Hippocampal formation (tissue), 2 donors: ENCODE measurements at regions not wholly inside any gene's neighbourhood (a gene's known extent, or its start where the extent isn't known, plus 50 kb on each side); places are given as distances from the start of the nearest gene placed in this dataset.

Experiments used
- DNase-seq, 2 donors: peaks; one replicate each; lab custom pipeline; 2025; lab: John Stamatoyannopoulos, UW

DNA sequence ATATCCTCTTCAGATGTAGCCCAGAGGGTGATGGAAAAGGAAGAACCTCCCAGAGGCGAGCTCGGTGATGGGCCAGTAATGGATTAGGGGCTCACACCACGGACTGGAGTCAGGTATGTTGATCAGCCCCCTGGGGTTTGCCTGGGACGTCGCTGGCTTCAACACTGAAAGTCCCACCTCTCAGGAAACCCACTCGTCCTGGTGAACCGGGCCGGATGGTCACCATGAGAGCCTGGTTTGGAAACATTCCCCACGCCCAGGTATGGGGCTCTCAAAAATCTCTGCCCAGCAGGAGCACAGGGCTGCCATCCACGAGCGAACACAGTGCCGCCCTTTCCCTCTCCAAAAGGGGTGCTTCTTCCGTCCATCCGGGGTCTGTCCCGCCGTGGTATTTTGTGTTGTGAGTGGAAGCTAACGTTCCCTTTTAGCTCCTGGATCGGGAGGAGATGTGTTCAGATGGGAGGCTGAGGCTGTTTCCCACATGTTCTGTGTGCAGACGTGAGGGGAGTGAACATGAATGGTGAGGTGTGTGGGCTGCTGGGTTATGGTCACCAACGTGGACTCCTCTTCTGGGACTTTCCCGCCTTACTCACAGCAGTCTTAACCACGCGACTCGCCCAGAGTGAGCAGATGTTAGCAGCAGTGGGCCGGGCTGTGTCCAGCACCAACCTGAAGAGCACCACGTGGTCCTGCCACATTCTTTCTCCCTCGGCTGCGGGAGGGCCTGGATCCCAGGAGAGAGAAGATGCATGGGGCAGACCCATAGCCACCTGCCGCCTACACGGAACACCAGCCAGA is 139.2 kb downstream of the KIF26A start:
- DNase-seq: no peak

DNA sequence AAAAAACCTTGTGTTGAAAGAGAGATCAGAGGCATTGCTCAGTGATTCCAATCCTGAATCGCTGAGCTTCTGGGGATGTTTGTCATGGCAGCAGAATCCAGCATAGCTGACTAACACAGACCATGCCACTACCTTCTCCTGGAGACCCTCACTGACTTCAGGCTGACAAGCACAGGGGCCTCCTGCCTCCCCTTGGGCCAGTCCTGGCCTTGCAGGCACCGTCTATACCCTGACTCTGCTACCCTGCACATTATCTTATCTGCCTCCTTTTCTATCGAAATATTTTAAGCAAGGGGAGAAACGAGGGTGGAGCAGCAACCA is 139.8 kb downstream of the KIF26A start:
- DNase-seq: no peak

DNA sequence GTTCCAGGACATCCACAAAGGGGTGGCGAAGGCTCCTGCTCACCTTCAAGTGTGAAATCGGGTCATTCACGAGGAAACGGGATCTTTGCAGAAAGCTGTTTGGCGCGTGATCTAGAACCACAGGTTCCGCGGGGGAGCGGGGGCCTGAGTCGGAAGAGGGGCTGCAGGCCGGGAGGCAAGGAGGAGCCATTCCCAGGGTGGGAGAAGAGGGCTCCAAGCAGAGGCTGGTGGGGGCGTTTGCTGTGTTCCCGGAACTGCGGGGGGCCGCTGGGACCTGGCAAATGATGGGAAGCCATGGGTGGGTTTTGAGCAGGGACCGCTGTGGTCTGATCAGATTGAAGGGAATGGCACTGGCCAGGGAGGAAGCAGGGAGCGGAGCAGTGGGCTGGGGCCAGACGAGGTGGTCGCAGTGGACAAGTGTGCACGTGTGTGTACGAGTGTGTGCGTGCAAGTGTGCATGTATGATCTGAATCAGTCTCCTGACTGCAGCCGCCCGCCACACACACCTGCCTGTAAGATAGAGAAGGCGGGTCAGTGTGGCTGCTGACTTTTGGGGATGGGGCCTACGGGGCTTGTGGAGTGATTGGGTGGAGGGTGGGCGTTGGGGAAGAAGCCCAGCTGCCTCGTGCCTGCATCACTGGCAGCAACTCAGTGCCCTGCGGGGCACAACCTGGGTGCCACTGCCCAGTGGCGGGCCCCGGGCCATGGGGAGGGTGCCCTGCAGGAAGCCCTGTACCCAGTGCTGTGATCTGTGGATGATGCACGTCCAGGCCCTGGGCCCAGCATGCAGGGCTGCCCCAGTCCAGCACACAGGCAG is 141.9 kb downstream of the KIF26A start:
- DNase-seq: no peak

DNA sequence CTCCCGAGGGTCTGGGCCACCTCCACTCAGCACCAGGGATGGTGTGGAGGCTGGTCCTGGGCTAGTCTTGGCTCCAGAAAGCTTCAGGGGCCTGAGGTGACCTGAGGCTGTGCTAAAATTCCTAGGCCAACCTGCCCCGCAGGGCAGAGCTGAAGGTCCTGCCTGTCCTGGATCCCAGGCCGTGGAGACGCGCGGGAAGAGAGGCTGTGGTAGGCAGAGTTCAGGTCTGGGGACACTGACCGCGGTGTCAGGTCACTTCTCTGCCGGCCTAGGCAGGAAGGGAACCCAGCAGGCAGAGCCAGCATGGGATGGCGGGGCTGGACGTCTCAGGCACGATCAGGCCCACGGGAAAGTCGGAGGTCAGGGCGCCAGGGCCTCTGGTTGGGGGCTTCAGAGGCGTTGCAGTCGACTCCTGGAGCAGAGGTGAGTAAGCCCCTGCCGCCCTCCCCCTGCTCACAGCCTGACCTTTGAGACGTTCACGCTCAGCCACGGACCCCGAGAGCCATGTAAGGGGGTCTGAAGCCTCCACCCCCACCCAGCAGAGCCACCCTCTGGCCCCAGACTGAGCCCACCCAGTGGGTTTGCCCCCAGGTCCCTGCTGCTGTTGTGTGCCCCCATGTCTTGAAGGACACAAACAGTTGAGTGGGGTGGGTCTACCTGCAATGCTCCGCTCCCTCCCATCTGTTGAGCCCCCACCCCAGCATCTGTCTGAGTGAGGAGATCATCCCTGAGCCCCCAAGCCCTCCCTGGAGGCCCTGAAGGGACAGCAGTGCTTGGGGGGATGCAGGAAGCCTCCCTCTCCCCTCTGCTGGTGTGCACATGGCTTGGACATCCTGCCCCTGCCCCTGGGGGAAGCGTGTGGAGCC is 142.7 kb downstream of the KIF26A start:
- DNase-seq: no peak

DNA sequence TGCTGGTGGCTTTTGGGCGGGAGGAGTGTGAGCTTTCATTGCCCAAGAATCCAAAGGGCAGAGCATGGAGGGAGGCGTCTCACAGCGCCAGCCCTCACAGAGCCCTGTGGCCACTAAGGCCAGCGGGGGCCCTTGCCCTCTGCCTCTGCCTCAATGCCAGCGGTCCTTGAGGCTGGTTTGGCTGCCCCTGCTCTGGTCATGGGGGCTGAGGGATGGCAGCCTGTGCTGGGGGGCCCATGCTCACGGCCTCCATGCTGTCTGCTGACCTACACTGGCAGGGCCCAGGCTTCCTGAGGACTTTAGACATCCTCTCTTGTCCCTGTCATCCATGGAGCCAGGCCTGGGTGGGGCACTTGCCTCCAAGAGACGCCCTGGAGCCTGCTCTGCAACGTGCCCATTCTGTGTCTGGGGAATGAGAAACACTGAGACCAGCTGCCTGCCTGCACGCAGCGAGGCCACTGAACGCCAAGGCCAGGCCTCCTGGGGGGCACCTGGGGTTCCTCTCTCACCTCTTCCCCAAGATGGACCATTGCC is 143.4 kb downstream of the KIF26A start:
- DNase-seq: no peak

DNA sequence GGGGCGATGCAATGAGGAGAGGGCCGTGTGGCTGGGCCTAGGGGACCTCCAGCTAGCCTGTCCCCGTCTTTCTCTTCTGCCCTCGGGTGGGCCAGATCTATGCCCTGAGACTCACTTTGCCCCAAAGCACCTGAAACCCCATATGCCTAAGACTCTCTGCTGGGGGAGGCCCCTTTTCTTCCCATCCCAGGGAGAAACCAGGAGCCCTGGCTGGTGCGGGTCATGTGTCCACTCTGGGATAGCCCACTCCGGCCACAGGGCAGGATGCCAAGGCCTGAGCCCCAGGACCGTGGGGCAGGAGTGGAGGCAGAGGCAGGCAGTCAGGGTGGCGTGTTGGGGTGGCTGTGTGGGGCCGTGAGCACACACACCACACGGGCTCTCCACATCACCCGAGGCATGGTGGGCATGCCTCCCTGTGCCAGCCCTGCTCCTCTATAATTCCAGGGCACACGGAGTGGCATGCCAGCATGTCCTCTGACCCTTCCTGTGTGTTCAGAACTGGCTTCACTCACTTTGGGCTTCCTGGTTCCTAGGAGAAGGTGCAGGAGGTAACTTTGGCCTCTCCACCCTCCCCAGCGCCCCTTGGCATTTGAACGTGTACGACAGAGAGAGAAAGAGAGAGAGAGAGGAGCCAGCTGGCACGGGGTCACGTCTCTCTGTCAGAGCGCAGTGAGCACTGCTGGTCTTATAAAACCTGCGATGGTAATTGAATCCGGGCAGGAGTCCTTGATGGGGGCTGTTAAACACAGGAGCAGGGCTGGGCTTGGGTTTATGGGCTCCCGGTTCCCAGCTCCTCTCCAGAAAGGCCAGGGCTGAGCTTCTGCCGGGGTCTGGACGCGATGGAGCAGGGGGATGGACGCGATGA is 144.2 kb downstream of the KIF26A start:
- DNase-seq: no peak

DNA sequence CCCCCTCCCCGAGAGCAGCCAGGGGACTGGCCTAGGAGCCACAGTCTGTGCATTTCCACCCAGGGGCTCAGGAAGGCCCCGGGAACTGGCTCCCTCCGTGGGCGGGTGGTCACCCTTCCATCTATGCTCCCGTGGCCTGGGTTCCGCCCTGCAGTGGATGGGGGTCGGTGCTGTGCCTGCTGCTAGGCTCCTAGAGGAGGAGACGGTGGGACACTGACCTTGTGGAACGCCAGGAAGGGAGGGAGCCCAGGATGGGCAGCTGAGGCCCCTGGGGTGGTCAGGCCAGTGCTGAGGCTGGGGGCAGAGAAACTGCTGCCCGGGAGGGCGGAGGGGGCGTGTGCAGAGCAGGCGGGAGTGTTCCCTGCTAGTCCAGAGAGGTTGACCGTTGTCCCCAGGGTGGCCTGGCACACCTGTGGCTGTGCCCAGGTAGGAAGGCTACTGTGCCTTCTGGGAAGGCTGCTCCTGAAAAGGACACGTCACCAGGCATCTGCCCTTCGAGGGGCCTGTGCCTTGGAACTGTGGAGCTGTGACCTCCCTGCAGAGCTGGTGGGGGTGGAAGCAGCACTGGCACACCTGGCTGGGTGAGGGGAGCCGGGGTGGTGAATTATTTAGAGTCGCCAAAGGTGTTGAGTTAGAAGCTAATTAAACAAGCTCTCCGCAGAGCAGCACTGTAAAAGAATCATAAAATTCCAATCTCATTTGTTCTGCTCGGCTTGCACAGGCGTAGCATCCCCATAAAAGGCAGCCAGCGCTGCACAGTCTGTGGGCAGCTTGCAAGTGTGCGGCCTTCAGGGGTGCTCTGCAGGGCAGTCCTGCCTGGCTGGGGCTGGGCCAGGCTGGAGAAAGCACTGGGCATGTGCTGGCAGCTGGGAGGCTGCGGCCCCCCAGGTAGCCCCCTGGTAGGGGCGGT is 145.1 kb downstream of the KIF26A start:
- DNase-seq: no peak

DNA sequence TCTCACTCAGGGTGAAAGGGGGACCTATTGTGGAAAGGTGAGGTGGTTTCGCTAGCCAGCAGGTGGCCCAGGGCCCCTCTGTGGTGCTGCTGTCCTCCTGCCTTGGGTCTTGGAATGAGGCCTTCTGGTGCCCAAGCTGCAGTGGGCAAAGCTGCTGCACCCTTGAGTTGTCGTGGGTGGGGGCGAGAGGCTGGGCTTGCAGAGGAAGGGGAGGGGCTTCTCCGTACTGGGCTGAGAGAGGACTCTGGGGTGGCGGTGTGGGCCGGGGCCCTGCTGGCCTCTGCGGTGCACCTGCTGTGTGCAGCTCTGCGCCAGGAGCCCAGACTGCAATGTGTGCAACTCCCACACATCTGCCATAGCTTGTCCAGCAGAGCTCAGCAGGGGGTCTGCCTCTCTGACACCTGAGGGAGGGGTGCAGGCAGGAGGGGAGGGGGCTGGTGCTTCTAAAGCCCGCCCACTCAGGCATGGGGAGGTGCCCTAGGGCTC is 145.8 kb downstream of the KIF26A start:
- no peak for DNase-seq

DNA sequence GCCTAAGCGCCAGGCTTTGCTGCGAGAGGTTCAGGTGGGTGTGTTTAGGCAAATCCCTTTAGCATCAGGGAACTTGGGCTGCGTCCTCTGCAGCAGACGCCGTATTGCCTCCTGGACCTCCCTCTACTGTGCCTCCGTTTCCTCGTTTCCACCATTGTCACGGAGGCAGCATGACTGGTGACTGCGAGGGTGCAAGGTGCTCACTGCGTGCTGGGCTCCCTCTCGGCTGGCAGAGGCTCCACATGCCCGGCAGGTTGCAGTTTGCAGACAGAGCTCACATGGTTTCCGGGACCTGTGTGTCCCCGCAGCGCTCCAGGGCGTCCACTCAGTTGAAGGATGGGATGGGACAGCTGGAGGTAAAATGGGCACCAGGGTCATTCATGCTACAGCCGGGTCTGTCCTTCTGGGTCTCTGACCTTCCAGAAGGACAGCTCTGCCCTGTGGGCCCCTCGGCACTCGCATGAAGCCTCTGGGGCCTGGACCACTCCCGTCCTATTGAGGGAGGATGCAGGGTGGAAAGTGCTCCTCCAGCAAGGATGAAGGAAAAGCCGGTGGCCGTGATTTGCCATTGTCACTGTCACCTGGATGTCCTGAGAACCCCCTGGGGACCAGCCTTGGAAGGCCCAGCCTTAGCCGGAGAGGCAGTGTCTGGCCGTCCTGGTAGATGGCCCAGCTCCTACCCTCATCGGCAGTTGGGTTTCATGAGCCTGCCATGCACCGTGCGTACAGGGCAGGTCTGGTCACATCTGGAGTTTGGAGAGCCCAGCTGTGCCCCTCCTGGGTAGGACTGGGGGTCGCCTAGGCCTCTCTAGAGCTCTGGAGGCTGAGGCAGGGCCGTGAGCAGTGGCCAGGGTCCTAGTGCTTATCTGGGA is 146.5 kb downstream of the KIF26A start:
- DNase-seq: no peak

DNA sequence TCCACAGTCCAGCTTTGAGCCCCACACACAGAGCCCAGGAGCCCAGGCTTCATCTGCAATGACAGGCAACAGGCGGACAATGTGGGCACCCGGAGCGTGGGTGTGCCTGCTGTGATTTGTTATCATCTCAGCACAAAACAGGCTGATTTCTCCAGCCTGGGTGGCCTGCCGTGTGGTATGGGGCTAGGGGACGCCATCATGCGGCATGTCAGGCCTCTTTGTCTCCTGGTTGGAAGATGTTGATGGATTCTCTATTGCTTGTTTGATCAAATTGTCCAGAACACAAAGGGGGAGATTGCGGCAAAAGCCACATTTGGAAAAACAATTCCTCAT is 147.1 kb downstream of the KIF26A start:
- no peak for DNase-seq

DNA sequence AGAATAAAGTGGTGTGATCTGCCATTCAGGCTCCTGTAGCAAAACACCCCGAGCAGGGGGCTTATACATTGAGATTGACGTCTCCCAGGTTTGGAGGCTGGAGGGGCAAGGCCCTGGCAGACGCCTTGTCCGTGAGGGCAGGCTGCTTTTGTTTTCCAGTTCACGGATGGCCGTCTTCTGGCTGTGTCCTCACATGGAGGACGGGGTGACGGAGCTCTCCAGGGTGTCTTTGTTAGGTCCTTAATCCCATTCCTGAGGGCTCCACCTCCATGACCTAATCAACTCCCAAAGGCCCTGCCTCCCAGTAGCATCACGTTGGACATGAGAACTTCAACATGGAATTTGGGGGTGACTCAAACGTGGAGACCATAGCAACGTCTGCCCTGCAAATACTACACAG is 147.7 kb downstream of the KIF26A start:
- no peak for DNase-seq

DNA sequence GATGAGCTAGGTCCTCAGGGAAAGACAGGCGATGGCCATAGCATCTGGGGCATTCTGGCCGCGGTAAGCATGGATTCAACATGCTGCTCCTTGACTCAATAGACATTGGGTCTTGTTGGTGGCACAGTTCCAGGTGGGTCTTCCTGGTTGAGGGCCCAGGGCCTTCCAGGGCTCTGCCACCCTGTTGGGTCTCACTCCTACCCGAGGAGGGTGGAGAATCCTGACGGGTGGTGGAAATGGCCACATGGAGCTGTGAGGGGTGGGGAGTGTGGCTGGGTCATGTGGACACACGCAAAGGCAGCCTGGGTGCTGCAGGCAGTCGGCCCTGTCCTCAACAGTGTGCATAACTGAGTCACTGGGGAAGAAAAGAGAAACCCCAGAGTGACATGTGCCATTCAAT is 148.1 kb downstream of the KIF26A start:
- no peak for DNase-seq

DNA sequence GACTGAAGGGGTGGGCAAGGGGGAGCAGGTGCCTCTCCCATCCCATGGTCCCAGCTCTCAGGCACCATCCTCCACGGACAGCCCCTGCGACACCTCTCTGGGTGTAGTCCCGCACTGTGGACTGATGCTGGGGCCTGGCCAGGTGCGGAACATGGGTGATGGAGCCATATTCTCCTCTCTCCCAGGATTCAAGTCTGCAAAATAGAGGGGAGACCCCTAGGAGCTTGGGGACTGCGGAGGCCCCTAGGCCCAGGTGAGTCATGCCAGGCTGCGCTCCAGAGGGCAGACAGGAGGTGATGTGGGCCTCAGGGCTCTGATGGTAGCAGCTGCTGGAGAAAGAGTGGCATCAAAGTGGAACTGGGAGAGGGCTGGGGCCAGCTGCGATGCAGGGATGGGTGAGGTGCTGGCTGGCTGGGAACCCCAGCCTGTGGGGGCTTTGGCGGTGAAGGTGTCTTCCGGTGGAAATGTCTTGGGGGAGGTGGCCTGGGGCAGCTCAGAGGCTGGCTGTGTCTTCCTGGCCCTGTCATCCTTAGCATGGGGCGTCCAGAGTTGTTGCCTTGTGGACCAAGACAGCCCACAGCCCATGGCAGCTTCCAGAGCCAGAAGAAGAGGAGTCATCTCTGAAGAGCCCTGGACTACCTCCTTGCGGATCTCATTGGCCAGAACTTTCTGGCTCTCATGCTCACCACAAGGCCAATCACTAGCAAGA is 149.1 kb downstream of the KIF26A start:
- DNase-seq: no peak

DNA sequence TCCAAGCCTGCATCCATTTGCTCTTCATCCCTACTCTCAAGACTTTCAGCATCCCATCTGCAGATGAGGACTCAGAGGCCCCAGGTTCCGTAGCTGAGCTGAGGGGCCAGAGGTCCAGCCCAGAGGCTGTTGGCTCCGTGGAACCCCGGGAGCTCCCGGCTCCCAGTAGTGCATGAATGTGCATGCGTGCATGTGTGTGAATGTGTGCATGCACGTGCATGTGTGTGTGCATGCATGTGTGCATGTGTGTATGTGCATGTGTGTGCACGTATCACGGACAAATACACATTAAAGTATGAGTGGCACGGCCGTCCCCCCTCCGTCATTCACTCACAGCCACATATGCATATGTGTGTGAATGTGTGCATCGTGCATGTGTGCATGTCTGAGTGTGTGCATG is 149.9 kb downstream of the KIF26A start:
- DNase-seq: no peak

DNA sequence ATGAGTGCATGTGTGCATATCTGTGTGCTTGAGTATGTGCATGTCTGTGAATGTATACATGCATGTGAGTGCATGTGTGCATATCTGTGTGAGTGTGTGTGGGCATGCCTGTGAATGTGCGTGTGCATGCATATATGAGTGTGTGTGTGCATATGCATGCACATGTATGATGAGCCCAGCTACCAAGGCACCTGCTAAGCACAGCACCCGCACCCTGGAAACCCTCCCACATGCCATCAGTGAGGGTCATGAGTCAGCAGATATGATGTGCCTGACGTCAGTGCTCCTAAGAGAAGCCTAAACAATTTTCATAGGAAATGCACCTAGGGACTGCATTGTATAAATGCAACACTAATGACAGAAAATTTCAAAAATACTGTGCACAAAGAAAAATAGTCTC is 151.1 kb downstream of the KIF26A start:
- DNase-seq: no peak

DNA sequence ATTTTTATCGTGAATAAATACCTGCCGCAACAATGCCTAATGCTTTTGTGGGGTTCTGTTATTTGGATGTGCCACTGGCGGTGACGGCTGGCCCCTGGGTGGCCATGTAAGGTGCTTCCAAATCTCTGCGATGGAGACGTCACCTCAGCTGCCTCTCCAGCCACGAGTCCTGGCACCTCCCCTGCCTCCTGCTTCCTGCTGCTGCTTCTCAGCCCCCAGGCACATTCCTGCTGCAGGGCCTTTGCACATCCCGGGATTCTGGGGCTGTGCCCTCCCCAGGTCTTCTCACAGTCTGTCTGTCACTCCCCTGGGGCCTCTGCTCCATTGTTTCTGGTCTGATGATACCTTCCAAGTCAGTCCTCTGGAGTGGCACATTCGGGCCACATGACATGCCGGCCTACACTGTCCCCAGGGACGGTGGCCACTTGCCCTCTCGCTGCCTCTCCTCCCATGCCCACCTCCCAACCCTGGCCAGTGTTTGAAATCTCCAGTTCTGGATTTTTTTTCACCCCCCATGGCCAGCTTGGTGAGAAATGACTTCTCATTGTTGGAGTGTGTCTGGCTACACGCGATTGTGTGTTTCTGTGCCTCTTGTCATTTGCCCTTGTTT is 151.8 kb downstream of the KIF26A start:
- DNase-seq: no peak

DNA sequence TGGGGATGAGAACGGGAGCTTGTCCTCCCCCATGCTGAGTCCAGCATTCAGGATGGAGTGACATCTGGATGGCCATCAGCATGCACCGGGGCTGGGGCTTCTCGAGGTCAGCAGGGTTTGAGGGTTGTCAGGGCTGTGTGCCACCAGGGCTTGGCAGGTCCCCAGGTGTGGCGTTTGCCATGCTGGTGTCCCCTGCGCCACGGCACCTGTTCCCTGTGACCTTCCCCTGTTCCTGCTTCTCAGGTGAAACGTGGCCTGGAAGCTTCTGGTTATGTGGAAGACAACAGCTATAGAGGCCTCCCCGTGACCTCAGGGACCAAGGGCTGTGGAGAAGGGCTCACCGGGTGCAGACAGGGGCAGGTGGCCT is 152.4 kb downstream of the KIF26A start:
- no peak for DNase-seq
